Smooth muscle cell (in vitro differentiated cells): ENCODE measurements at regions not wholly inside any gene's neighbourhood (a gene's known extent, or its start where the extent isn't known, plus 50 kb on each side); places are given as distances from the start of the nearest gene placed in this dataset.

Source experiments
- DNase-seq: peaks from one replicate; lab custom pipeline; 2025; ENCODE audit not compliant: unreplicated experiment; lab: John Stamatoyannopoulos, UW
- H2AFZ ChIP-seq: fragments of 200-600 bp; sonication (generic); 2 replicates; pipeline ENCODE4 v1.6.0; 2016; ENCODE audit warnings: antibody characterized with exemption, low read depth, mild to moderate bottlenecking
- H3F3A ChIP-seq: fragments of 200-600 bp; sonication (generic); 2 replicates; pipeline ENCODE4 v1.6.0; 2017; ENCODE audit warnings: antibody characterized with exemption, low read depth
- H3K27ac ChIP-seq: fragments of 200-600 bp; sonication (generic); 2 replicates; pipeline ENCODE4 v1.5.1; 2016; ENCODE audit warnings: low read depth, mild to moderate bottlenecking
- H3K27me3 ChIP-seq: fragments of 200-600 bp; sonication (generic); 2 replicates; pipeline ENCODE4 v1.6.1; 2016; ENCODE audit warnings: low read depth, mild to moderate bottlenecking
- H3K36me3 ChIP-seq: fragments of 200-600 bp; sonication (generic); 2 replicates; pipeline ENCODE4 v1.5.1; 2016; ENCODE audit warnings: low read depth
- H3K4me1 ChIP-seq: fragments of 200-600 bp; sonication (generic); 2 replicates; pipeline ENCODE4 v1.5.1; 2016; ENCODE audit warnings: low read depth
- H3K4me2 ChIP-seq: fragments of 200-600 bp; sonication (generic); 2 replicates; pipeline ENCODE4 v1.6.0; 2016; ENCODE audit warnings: mild to moderate bottlenecking
- H3K4me3 ChIP-seq: fragments of 200-600 bp; sonication (generic); 2 replicates; pipeline ENCODE4 v1.5.1; 2016; ENCODE audit warnings: mild to moderate bottlenecking
- H3K79me2 ChIP-seq: fragments of 200-600 bp; sonication (generic); 2 replicates; pipeline ENCODE4 v1.6.0; 2016; ENCODE audit warnings: low read depth, mild to moderate bottlenecking
- H3K9ac ChIP-seq: fragments of 200-600 bp; sonication (generic); 2 replicates; pipeline ENCODE4 v1.6.0; 2016; ENCODE audit warnings: low read depth
- H3K9me3 ChIP-seq: fragments of 200-600 bp; sonication (generic); replicated peaks from 2 replicates; pipeline ENCODE4 v1.5.1; 2016; ENCODE audit warnings: low read depth
- H4K20me1 ChIP-seq: fragments of 200-600 bp; sonication (generic); 2 replicates; pipeline ENCODE4 v1.6.0; 2016; ENCODE audit warnings: low read depth
- CTCF ChIP-seq: fragments of 200-600 bp; sonication (generic); IDR thresholded peaks from 2 replicates; pipeline ENCODE4 v1.5.1; 2017; ENCODE audit warnings: borderline replicate concordance, mild to moderate bottlenecking, antibody characterized with exemption; ENCODE audit not compliant: insufficient read depth, poor library complexity, severe bottlenecking
- WGBS: methylation state at CpG from one replicate; pipeline ENCODE4 v1.1.7; 2016; ENCODE audit warnings: low lambda C conversion rate; 5-methylcytosine and 5-hydroxymethylcytosine counted together

- no peak overlapping the region for H2AFZ ChIP-seq
- H3K4me3 ChIP-seq: no peak overlapping the region
- no peak overlapping the region for H3K4me2 ChIP-seq
- DNase-seq: no peak
- no peak overlapping the region for H3K9ac ChIP-seq
- H3K36me3 ChIP-seq: no peaks in the 10 kb centered on the region
- TF ChIP-seq CTCF: no peak
- H3K27ac ChIP-seq: no peak overlapping the region
- 68% methylated on average over 7 of the region's 7 CpGs for WGBS
- H4K20me1 ChIP-seq: no peaks in the 10 kb centered on the region
- H3K27me3 ChIP-seq: peaks cover 3% of the 10 kb centered on the region
- H3K9me3 ChIP-seq: no peaks in the 10 kb centered on the region
- H3K4me1 ChIP-seq: peaks cover 3% of the 10 kb centered on the region
- no peaks in the 10 kb centered on the region for H3F3A ChIP-seq
- no peaks in the 10 kb centered on the region for H3K79me2 ChIP-seq
Measured at GRCh38 chr16:73420676-73421075, 372.7 kb upstream of the ZFHX3 start.

- Histone ChIP-seq H3K4me3 (no peak overlapping the region), H3K9me3 (no peaks in the 10 kb centered on the region), H3F3A (no peaks in the 10 kb centered on the region), H3K27ac (no peak overlapping the region), H3K4me1 (peaks cover 3% of the 10 kb centered on the region), H3K36me3 (no peaks in the 10 kb centered on the region), H3K27me3 (peaks cover 3% of the 10 kb centered on the region), H3K9ac (no peak overlapping the region), H4K20me1 (no peaks in the 10 kb centered on the region), H3K79me2 (no peaks in the 10 kb centered on the region), H3K4me2 (no peak overlapping the region), H2AFZ (no peak overlapping the region)
- DNase-seq: no peak
- WGBS: 91% methylated on average over 8 of the region's 8 CpGs
- TF ChIP-seq CTCF: no peak
Measured at GRCh38 chr16:73420244-73420643, 372.3 kb upstream of the ZFHX3 start.

- H3K27ac ChIP-seq: peak overlapping the region; percentile 60
- WGBS: 32% methylated on average over 6 of the region's 6 CpGs
- H2AFZ ChIP-seq: peak overlapping the region; percentile 34
- no peak for TF ChIP-seq CTCF
- no peaks in the 10 kb centered on the region for H4K20me1 ChIP-seq
- DNase-seq: no peak
- no peaks in the 10 kb centered on the region for H3K9me3 ChIP-seq
- no peaks in the 10 kb centered on the region for H3K79me2 ChIP-seq
- peaks cover 3% of the 10 kb centered on the region for H3K4me1 ChIP-seq
- H3K4me2 ChIP-seq: peak overlapping the region; percentile 45
- no peak overlapping the region for H3K4me3 ChIP-seq
- no peak overlapping the region for H3K9ac ChIP-seq
- H3F3A ChIP-seq: no peaks in the 10 kb centered on the region
- peaks cover 3% of the 10 kb centered on the region for H3K27me3 ChIP-seq
- no peaks in the 10 kb centered on the region for H3K36me3 ChIP-seq
Measured at GRCh38 chr16:73418691-73419090, 370.8 kb upstream of the ZFHX3 start.

GRCh38 chr16:73418051-73418450 is 370.1 kb upstream of the ZFHX3 start:
- Histone ChIP-seq H3K4me2 (peak overlapping the region; percentile 45), H3K4me3 (no peak overlapping the region), H3K4me1 (peaks cover 3% of the 10 kb centered on the region), H3K9ac (no peak overlapping the region), H3K79me2 (no peaks in the 10 kb centered on the region), H3K36me3 (no peaks in the 10 kb centered on the region), H4K20me1 (no peaks in the 10 kb centered on the region), H3K27ac (peak overlapping the region; percentile 60), H2AFZ (no peak overlapping the region), H3K9me3 (no peaks in the 10 kb centered on the region), H3K27me3 (no peaks in the 10 kb centered on the region), H3F3A (no peaks in the 10 kb centered on the region)
- DNase-seq: no peak
- TF ChIP-seq CTCF: no peak
- WGBS: 42% methylated on average over 8 of the region's 8 CpGs
